Ovary (tissue), 3 donors: ENCODE measurements at regions not wholly inside any gene's neighbourhood (a gene's known extent, or its start where the extent isn't known, plus 50 kb on each side); places are given as distances from the start of the nearest gene placed in this dataset.

Experiments used
- EP300 ChIP-seq: sonication (generic); formaldehyde crosslinking; IDR thresholded peaks from one replicate; pipeline ENCODE4 v1.6.1; 2017; ENCODE audit warnings: antibody characterized with exemption
- POLR2A ChIP-seq: fragments of 450-650 bp; IDR thresholded peaks from one replicate; pipeline ENCODE4 v1.6.1; 2017; ENCODE audit warnings: antibody characterized with exemption, mild to moderate bottlenecking, moderate library complexity
- TF ChIP-seq, protein P1 (sequence below), 3 donors: fragments of 450-650 bp in 2 of 3; fragments of 200-600 bp in 1 of 3; IDR thresholded peaks; one replicate each; pipeline versions ENCODE4 v1.5.1 to v1.8.0; 2016 to 2022; ENCODE audit warnings: antibody characterized with exemption in 3 of 3, mild to moderate bottlenecking in 1 of 3
- donor health status: DM: no; HTN: no; CAD: no.

- TF ChIP-seq, protein P1, sequence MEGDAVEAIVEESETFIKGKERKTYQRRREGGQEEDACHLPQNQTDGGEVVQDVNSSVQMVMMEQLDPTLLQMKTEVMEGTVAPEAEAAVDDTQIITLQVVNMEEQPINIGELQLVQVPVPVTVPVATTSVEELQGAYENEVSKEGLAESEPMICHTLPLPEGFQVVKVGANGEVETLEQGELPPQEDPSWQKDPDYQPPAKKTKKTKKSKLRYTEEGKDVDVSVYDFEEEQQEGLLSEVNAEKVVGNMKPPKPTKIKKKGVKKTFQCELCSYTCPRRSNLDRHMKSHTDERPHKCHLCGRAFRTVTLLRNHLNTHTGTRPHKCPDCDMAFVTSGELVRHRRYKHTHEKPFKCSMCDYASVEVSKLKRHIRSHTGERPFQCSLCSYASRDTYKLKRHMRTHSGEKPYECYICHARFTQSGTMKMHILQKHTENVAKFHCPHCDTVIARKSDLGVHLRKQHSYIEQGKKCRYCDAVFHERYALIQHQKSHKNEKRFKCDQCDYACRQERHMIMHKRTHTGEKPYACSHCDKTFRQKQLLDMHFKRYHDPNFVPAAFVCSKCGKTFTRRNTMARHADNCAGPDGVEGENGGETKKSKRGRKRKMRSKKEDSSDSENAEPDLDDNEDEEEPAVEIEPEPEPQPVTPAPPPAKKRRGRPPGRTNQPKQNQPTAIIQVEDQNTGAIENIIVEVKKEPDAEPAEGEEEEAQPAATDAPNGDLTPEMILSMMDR (IDR thresholded peaks at IDR 0.05) = no peak
- TF ChIP-seq POLR2A (no peak), EP300 (no peak)
Measured at GRCh38 chr10:118842843-118843624, 88.3 kb upstream of the CACUL1 start.
